H1 (cell line): ENCODE measurements at regions not wholly inside any gene's neighbourhood (a gene's known extent, or its start where the extent isn't known, plus 50 kb on each side); places are given as distances from the start of the nearest gene placed in this dataset.

Experiments
- CTCF ChIA-PET: fragments of 300-600 bp; sonication (Branson Sonifier 250); formaldehyde crosslinking; loops from one replicate; lab custom pipeline; 2021; ENCODE audit not compliant: partially characterized antibody; lab: Charles Lee
- POLR2A ChIA-PET: fragments of 300-600 bp; sonication (Branson Sonifier 250); formaldehyde crosslinking; loops from one replicate; lab custom pipeline; 2021; ENCODE audit warnings: inconsistent platforms; ENCODE audit not compliant: partially characterized antibody; lab: Charles Lee
- DNase-seq, 2 experiments: peaks; one replicate each; pipeline versions ENCODE4 v3.0.0 to v3.0.0-alpha.2; 2010 to 2022; ENCODE audit warnings: low spot score in 2 of 2, low read depth in 1 of 2, mixed read lengths in 1 of 2
- FAIRE-seq: peaks from 2 replicates; lab custom pipeline; 2011; peaks lifted over from hg19 to GRCh38; lab: Jason Lieb, UNC
- H2AFZ ChIP-seq: 2 replicates; pipeline ENCODE4 v1.8.1; 2012; ENCODE audit warnings: low read length, inconsistent platforms
- H2AK5ac ChIP-seq: 2 replicates; pipeline ENCODE4 v1.6.1; 2013; ENCODE audit warnings: low read depth, low read length
- H2BK120ac ChIP-seq: replicated peaks from 2 replicates; pipeline ENCODE3; 2013; ENCODE audit warnings: low read depth, low read length, inconsistent platforms
- H2BK12ac ChIP-seq: 2 replicates; pipeline ENCODE4 v1.6.1; 2013; ENCODE audit warnings: low read depth, low read length
- H2BK15ac ChIP-seq: 2 replicates; pipeline ENCODE4 v1.6.1; 2013; ENCODE audit warnings: low read length
- H2BK20ac ChIP-seq: 2 replicates; pipeline ENCODE4 v1.6.1; 2013; ENCODE audit warnings: low read length
- H2BK5ac ChIP-seq: 2 replicates; pipeline ENCODE4 v1.6.1; 2013; ENCODE audit warnings: low read depth, low read length
- H3K14ac ChIP-seq: 2 replicates; pipeline ENCODE4 v1.6.1; 2013; ENCODE audit warnings: inconsistent platforms; ENCODE audit not compliant: insufficient read length
- H3K18ac ChIP-seq: 2 replicates; pipeline ENCODE4 v1.6.1; 2013; ENCODE audit warnings: low read length; ENCODE audit errors: extremely low read depth
- H3K23ac ChIP-seq: 2 replicates; pipeline ENCODE4 v1.6.1; 2013; ENCODE audit warnings: inconsistent platforms; ENCODE audit not compliant: insufficient read length
- H3K23me2 ChIP-seq: 2 replicates; pipeline ENCODE4 v1.6.1; 2013; ENCODE audit warnings: low read depth, low read length
- H3K27ac ChIP-seq: 2 replicates; pipeline ENCODE4 v1.6.1; 2011; ENCODE audit warnings: low read depth, low read length, inconsistent platforms
- H3K27me3 ChIP-seq, 4 experiments: replicated peaks in 1 of 4; 1 replicate in 1 of 4; 2 replicates in 3 of 4; pipeline versions ENCODE4 v1.6.1 to v1.8.1; 2011 to 2013; ENCODE audit warnings: low read length in 3 of 4, mild to moderate bottlenecking in 3 of 4, inconsistent platforms in 2 of 4, mixed read lengths in 2 of 4, moderate library complexity in 1 of 4; ENCODE audit not compliant: control insufficient read depth in 3 of 4, insufficient read depth in 3 of 4; ENCODE audit errors: extremely low read depth in 1 of 4
- H3K36me3 ChIP-seq, 4 experiments: 2 replicates each; pipeline versions ENCODE4 v1.6.1 to v1.8.1; 2011 to 2013; ENCODE audit warnings: mild to moderate bottlenecking in 4 of 4, low read length in 3 of 4, moderate library complexity in 2 of 4, control low read depth in 1 of 4, inconsistent platforms in 1 of 4; ENCODE audit not compliant: insufficient read depth in 4 of 4, control insufficient read depth in 2 of 4
- H3K4ac ChIP-seq: replicated peaks from 2 replicates; pipeline ENCODE3; 2013; ENCODE audit warnings: low read length, low read depth, mixed read lengths, inconsistent platforms; ENCODE audit not compliant: insufficient read length
- H3K4me1 ChIP-seq, 4 experiments: replicated peaks in 1 of 4; 1 replicate in 1 of 4; 2 replicates in 3 of 4; pipeline versions ENCODE4 v1.6.1 to v1.8.1; 2011 to 2013; ENCODE audit warnings: low read length in 3 of 4, inconsistent platforms in 2 of 4, mixed read lengths in 1 of 4; ENCODE audit not compliant: insufficient read depth in 4 of 4, control insufficient read depth in 3 of 4
- H3K4me2 ChIP-seq, 2 experiments: 2 replicates each; pipeline versions ENCODE4 v1.6.1 to v1.8.1; 2011 to 2013; ENCODE audit warnings: low read depth in 2 of 2, low read length in 2 of 2, control low read depth in 1 of 2, inconsistent platforms in 1 of 2, mild to moderate bottlenecking in 1 of 2; ENCODE audit not compliant: insufficient read depth in 1 of 2
- H3K4me3 ChIP-seq, 4 experiments: fragments of 200-600, 300-600 bp in 1 of 4; sonication (generic), shearing (Covaris generic), sonication (Bioruptor Twin) in 1 of 4; 2 replicates each; pipeline versions ENCODE4 v1.5.1 to v1.8.1; 2011 to 2016; ENCODE audit warnings: low read length in 4 of 4, low read depth in 3 of 4, control low read depth in 2 of 4, inconsistent platforms in 2 of 4, mild to moderate bottlenecking in 2 of 4, mixed read lengths in 1 of 4, moderate library complexity in 1 of 4; ENCODE audit not compliant: insufficient read depth in 2 of 4; ENCODE audit errors: extremely low read depth in 1 of 4
- H3K56ac ChIP-seq: replicated peaks from 2 replicates; pipeline ENCODE3; 2013; ENCODE audit warnings: low read depth, mild to moderate bottlenecking, mixed read lengths, low read length, inconsistent platforms; ENCODE audit not compliant: insufficient read length
- H3K79me1 ChIP-seq: 2 replicates; pipeline ENCODE4 v1.6.1; 2013; ENCODE audit warnings: low read depth, low read length, control low read depth
- H3K79me2 ChIP-seq, 2 experiments: 2 replicates each; pipeline versions ENCODE4 v1.6.1 to v1.8.1; 2012 to 2013; ENCODE audit warnings: low read length in 2 of 2, mild to moderate bottlenecking in 2 of 2, inconsistent platforms in 1 of 2; ENCODE audit not compliant: insufficient read depth in 2 of 2, control insufficient read depth in 1 of 2
- H3K9ac ChIP-seq, 4 experiments: replicated peaks in 1 of 4; 1 replicate in 1 of 4; 2 replicates in 3 of 4; pipeline versions ENCODE4 v1.6.1 to v1.8.1; 2011 to 2013; ENCODE audit warnings: low read depth in 3 of 4, low read length in 3 of 4, control low read depth in 2 of 4, mild to moderate bottlenecking in 2 of 4, moderate library complexity in 2 of 4, inconsistent platforms in 1 of 4; ENCODE audit errors: extremely low read depth in 1 of 4
- H3K9me3 ChIP-seq, 2 experiments: 2 replicates each; pipeline versions ENCODE4 v1.6.1 to v1.8.1; 2012 to 2013; ENCODE audit warnings: mild to moderate bottlenecking in 2 of 2, moderate library complexity in 2 of 2, control low read depth in 1 of 2, inconsistent platforms in 1 of 2, low read depth in 1 of 2, low read length in 1 of 2, mixed read lengths in 1 of 2; ENCODE audit not compliant: insufficient read depth in 2 of 2
- H4K20me1 ChIP-seq, 2 experiments: replicated peaks in 1 of 2; 2 replicates each; pipeline versions ENCODE3 to v1.8.1; 2011 to 2013; ENCODE audit warnings: inconsistent platforms in 2 of 2, low read length in 2 of 2, mild to moderate bottlenecking in 1 of 2; ENCODE audit not compliant: insufficient read depth in 2 of 2, control insufficient read depth in 1 of 2
- H4K5ac ChIP-seq: 2 replicates; pipeline ENCODE4 v1.6.1; 2013; ENCODE audit warnings: low read length, low read depth, mixed read lengths, inconsistent platforms; ENCODE audit not compliant: insufficient read length
- H4K8ac ChIP-seq: 2 replicates; pipeline ENCODE4 v1.8.0; 2013; ENCODE audit warnings: mild to moderate bottlenecking, moderate library complexity, low read length, inconsistent platforms; ENCODE audit not compliant: insufficient read depth; ENCODE audit errors: extremely low read depth
- H4K91ac ChIP-seq: replicated peaks from 2 replicates; pipeline ENCODE3; 2013; ENCODE audit warnings: low read length, mixed read lengths, inconsistent platforms; ENCODE audit not compliant: insufficient read length
- ASH2L ChIP-seq: fragments of 200-600, 300-600 bp; sonication (generic); IDR thresholded peaks from one replicate; pipeline ENCODE4 v1.7.1; 2017; ENCODE audit warnings: low read length
- CBX8 ChIP-seq: fragments of 300-800, 300-1000 bp; sonication (generic); IDR thresholded peaks from 2 replicates; pipeline ENCODE4 v1.7.1; 2016; ENCODE audit warnings: low read depth, low read length, borderline replicate concordance
- GABPA ChIP-seq: IDR thresholded peaks from 2 replicates; pipeline ENCODE4 v1.6.1; 2011; ENCODE audit warnings: mild to moderate bottlenecking, low read length, moderate library complexity, borderline replicate concordance; ENCODE audit not compliant: insufficient read depth
- KDM4A ChIP-seq: IDR thresholded peaks from one replicate; pipeline ENCODE4 v1.7.1; 2012; ENCODE audit warnings: low read depth, mild to moderate bottlenecking, moderate library complexity, low read length, inconsistent platforms; ENCODE audit not compliant: severe bottlenecking
- KDM5A ChIP-seq: fragments of 200-600 bp; IDR thresholded peaks from 2 replicates; pipeline ENCODE4 v1.7.1; 2012; ENCODE audit warnings: mild to moderate bottlenecking, low read length, inconsistent platforms, mixed read lengths
- NANOG ChIP-seq: IDR thresholded peaks from 2 replicates; pipeline ENCODE4 v1.6.1; 2011; ENCODE audit warnings: low read length, low read depth, mild to moderate bottlenecking, inconsistent platforms; ENCODE audit not compliant: insufficient read depth, poor library complexity, severe bottlenecking
- POU5F1 ChIP-seq: IDR thresholded peaks from 2 replicates; pipeline ENCODE4 v1.6.1; 2011; ENCODE audit warnings: low read depth, mild to moderate bottlenecking, low read length, moderate library complexity
- RNF2 ChIP-seq: fragments of 200-900, 300-1000 bp; sonication (generic); IDR thresholded peaks from 2 replicates; pipeline ENCODE4 v1.7.1; 2016; ENCODE audit warnings: borderline replicate concordance, low read depth, mild to moderate bottlenecking, antibody characterized with exemption, low read length; ENCODE audit not compliant: poor library complexity, severe bottlenecking; ENCODE audit errors: missing control alignments
- RXRA ChIP-seq: IDR thresholded peaks from 2 replicates; pipeline ENCODE4 v1.6.1; 2011; ENCODE audit warnings: low read depth, mild to moderate bottlenecking, low read length, moderate library complexity; ENCODE audit not compliant: insufficient read depth
- SP1 ChIP-seq: IDR thresholded peaks from 2 replicates; pipeline ENCODE4 v1.6.1; 2011; ENCODE audit warnings: low read depth, low read length
- SP4 ChIP-seq: IDR thresholded peaks from 2 replicates; pipeline ENCODE4 v1.6.1; 2012; ENCODE audit warnings: low read length, inconsistent platforms
- TAF1 ChIP-seq: IDR thresholded peaks from 2 replicates; pipeline ENCODE4 v1.6.1; 2011; ENCODE audit warnings: mild to moderate bottlenecking, low read depth, low read length
- TEAD4 ChIP-seq: IDR thresholded peaks from 2 replicates; pipeline ENCODE4 v1.6.1; 2012; ENCODE audit warnings: low read depth, low read length, inconsistent platforms, mixed read lengths
- TF ChIP-seq, protein P1 (sequence below): IDR thresholded peaks from 2 replicates; pipeline ENCODE4 v1.6.1; 2011; ENCODE audit warnings: low read depth, mild to moderate bottlenecking, low read length; ENCODE audit not compliant: insufficient read depth

DNA sequence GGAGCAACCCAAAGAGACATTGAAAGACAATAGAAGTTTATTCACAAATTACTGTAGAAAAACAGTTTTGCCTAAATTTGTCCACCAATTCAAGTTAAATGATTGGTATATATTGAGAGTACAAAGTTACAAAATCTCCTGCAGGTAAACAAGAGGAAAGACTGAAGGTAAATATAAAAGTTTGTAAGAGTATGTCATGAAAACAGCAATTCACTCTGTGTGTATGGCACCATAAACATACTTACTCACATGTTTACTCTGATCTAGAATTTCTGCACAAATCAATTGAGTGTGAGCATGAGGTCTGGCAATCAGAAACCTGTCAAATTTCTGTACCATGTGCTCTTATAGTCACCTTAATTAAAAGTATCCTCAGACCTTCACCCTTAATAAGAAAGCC, 800.9 kb upstream of the MBL2 start:
- no peaks in the 10 kb centered on the region; a peak in 1 of 7 replicates for H3K4me1 ChIP-seq
- no peak overlapping the region for H2BK12ac ChIP-seq
- H3K9me3 ChIP-seq: no peaks in the 10 kb centered on the region
- CTCF ChIA-PET: no interaction called here
- H3K18ac ChIP-seq: no peak overlapping the region
- H4K91ac ChIP-seq: no peak overlapping the region
- DNase-seq (no peak), FAIRE-seq (no peak)
- H4K20me1 ChIP-seq: no peaks in the 10 kb centered on the region
- H2BK15ac ChIP-seq: no peak overlapping the region
- no peak overlapping the region for H3K4me2 ChIP-seq
- no peak overlapping the region for H3K56ac ChIP-seq
- no peak overlapping the region for H2AFZ ChIP-seq
- H3K23me2 ChIP-seq: no peaks in the 10 kb centered on the region
- TF ChIP-seq RXRA (no peak), GABPA (no peak), SP1 (no peak), CBX8 (no peak), KDM5A (no peak), ASH2L (no peak), POU5F1 (no peak), TEAD4 (no peak), TAF1 (no peak), RNF2 (no peak), KDM4A (no peak), SP4 (no peak), NANOG (no peak)
- TF ChIP-seq, protein P1, sequence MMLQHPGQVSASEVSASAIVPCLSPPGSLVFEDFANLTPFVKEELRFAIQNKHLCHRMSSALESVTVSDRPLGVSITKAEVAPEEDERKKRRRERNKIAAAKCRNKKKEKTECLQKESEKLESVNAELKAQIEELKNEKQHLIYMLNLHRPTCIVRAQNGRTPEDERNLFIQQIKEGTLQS: no peak
- POLR2A ChIA-PET: no interaction called here
- no peak overlapping the region for H2BK20ac ChIP-seq
- no peaks in the 10 kb centered on the region for H3K79me2 ChIP-seq
- no peaks in the 10 kb centered on the region for H3K79me1 ChIP-seq
- H3K36me3 ChIP-seq: no peaks in the 10 kb centered on the region
- no peak overlapping the region for H2BK120ac ChIP-seq
- H3K4ac ChIP-seq: no peak overlapping the region
- no peak overlapping the region for H3K27ac ChIP-seq
- no peak overlapping the region for H3K4me3 ChIP-seq
- no peak overlapping the region for H3K14ac ChIP-seq
- H2AK5ac ChIP-seq: no peak overlapping the region
- no peak overlapping the region for H3K9ac ChIP-seq
- H2BK5ac ChIP-seq: no peak overlapping the region
- no peak overlapping the region for H4K8ac ChIP-seq
- no peaks in the 10 kb centered on the region for H3K27me3 ChIP-seq
- no peak overlapping the region for H3K23ac ChIP-seq
- no peak overlapping the region for H4K5ac ChIP-seq
